Ovary (tissue), 3 donors: ENCODE measurements at regions not wholly inside any gene's neighbourhood (a gene's known extent, or its start where the extent isn't known, plus 50 kb on each side); places are given as distances from the start of the nearest gene placed in this dataset.

Experiments used
- EP300 ChIP-seq: sonication (generic); formaldehyde crosslinking; IDR thresholded peaks from one replicate; pipeline ENCODE4 v1.6.1; 2017; ENCODE audit warnings: antibody characterized with exemption
- POLR2A ChIP-seq: fragments of 450-650 bp; IDR thresholded peaks from one replicate; pipeline ENCODE4 v1.6.1; 2017; ENCODE audit warnings: antibody characterized with exemption, mild to moderate bottlenecking, moderate library complexity
- TF ChIP-seq, protein P1 (sequence below), 3 donors: fragments of 450-650 bp in 2 of 3; fragments of 200-600 bp in 1 of 3; IDR thresholded peaks; one replicate each; pipeline versions ENCODE4 v1.5.1 to v1.8.0; 2016 to 2022; ENCODE audit warnings: antibody characterized with exemption in 3 of 3, mild to moderate bottlenecking in 1 of 3
- donor health status: DM: no; HTN: no; CAD: no.

- TF ChIP-seq, protein P1, sequence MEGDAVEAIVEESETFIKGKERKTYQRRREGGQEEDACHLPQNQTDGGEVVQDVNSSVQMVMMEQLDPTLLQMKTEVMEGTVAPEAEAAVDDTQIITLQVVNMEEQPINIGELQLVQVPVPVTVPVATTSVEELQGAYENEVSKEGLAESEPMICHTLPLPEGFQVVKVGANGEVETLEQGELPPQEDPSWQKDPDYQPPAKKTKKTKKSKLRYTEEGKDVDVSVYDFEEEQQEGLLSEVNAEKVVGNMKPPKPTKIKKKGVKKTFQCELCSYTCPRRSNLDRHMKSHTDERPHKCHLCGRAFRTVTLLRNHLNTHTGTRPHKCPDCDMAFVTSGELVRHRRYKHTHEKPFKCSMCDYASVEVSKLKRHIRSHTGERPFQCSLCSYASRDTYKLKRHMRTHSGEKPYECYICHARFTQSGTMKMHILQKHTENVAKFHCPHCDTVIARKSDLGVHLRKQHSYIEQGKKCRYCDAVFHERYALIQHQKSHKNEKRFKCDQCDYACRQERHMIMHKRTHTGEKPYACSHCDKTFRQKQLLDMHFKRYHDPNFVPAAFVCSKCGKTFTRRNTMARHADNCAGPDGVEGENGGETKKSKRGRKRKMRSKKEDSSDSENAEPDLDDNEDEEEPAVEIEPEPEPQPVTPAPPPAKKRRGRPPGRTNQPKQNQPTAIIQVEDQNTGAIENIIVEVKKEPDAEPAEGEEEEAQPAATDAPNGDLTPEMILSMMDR (IDR thresholded peaks at IDR 0.05): no peak
- TF ChIP-seq EP300: no peak
- no peak for TF ChIP-seq POLR2A
Observed at GRCh38 chr2:185537689-185538088, 200.9 kb upstream of the FSIP2 start.
